Body of pancreas (tissue), 4 donors: ENCODE measurements at regions not wholly inside any gene's neighbourhood (a gene's known extent, or its start where the extent isn't known, plus 50 kb on each side); places are given as distances from the start of the nearest gene placed in this dataset.

ENCODE experiments used
- POLR2A ChIP-seq, 3 donors: fragments of 450-650 bp; IDR thresholded peaks; one replicate each; pipeline ENCODE4 v1.6.1; 2016; ENCODE audit warnings: antibody characterized with exemption in 3 of 3, mild to moderate bottlenecking in 2 of 3
- TF ChIP-seq, protein P1 (sequence below), 7 experiments: fragments of 450-650 bp in 4 of 7; fragments of 200-600 bp in 3 of 7; sonication (generic) in 3 of 7; IDR thresholded peaks; one replicate each; pipeline ENCODE4 v1.5.1; 2016 to 2019; ENCODE audit warnings: antibody characterized with exemption in 7 of 7

DNA sequence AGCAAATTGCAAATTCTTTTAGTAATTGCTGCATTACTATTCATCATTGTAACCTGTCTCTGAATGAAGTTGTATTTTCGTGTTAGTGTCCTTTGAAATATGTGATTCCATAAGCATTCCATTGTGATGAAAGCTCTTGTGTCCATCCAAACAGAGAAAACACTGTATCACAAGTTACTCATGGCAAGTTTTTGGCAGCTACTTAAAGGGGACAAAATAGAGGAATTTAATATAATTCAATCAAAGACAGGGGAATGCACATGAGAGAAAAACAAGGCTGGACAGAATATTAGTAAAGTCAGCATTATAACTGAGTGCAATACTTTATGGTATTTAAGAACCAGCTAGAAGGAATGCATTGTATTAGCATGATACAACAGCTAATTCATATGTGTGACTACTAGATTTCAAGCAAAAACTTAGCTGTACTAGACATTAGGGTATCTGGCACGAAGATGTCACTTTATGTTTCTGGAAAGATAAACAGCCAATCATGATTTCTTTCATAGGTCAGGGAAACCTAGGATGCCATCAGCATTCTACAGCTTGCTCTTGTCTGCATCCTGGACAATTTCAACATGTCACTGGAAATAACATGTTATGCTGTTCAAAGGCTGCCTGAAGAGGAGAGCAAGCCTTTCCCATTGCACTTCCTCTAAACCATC is 270.6 kb upstream of the MARCKS start:
- TF ChIP-seq, protein P1, sequence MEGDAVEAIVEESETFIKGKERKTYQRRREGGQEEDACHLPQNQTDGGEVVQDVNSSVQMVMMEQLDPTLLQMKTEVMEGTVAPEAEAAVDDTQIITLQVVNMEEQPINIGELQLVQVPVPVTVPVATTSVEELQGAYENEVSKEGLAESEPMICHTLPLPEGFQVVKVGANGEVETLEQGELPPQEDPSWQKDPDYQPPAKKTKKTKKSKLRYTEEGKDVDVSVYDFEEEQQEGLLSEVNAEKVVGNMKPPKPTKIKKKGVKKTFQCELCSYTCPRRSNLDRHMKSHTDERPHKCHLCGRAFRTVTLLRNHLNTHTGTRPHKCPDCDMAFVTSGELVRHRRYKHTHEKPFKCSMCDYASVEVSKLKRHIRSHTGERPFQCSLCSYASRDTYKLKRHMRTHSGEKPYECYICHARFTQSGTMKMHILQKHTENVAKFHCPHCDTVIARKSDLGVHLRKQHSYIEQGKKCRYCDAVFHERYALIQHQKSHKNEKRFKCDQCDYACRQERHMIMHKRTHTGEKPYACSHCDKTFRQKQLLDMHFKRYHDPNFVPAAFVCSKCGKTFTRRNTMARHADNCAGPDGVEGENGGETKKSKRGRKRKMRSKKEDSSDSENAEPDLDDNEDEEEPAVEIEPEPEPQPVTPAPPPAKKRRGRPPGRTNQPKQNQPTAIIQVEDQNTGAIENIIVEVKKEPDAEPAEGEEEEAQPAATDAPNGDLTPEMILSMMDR (IDR thresholded peaks at IDR 0.05), result no peak
- no peak for TF ChIP-seq POLR2A (IDR thresholded peaks at IDR 0.05)
